ENCODE measurements at regions not wholly inside any gene's neighbourhood (a gene's known extent, or its start where the extent isn't known, plus 50 kb on each side); places are given as distances from the start of the nearest gene placed in this dataset.

- TF ChIP-seq CTCF (IDR thresholded peaks at IDR 0.05) (no peak), EP300 (IDR thresholded peaks at IDR 0.05) (no peak)
These were observed 87.7 kb downstream of the ERCC5 start for GRCh38 chr13:102933523-102933922.
